ENCODE measurements at regions not wholly inside any gene's neighbourhood (a gene's known extent, or its start where the extent isn't known, plus 50 kb on each side); places are given as distances from the start of the nearest gene placed in this dataset.

GRCh38 chr9:106745457-106745856, 117.5 kb upstream of the ZNF462 start:
- TF ChIP-seq, protein P1, sequence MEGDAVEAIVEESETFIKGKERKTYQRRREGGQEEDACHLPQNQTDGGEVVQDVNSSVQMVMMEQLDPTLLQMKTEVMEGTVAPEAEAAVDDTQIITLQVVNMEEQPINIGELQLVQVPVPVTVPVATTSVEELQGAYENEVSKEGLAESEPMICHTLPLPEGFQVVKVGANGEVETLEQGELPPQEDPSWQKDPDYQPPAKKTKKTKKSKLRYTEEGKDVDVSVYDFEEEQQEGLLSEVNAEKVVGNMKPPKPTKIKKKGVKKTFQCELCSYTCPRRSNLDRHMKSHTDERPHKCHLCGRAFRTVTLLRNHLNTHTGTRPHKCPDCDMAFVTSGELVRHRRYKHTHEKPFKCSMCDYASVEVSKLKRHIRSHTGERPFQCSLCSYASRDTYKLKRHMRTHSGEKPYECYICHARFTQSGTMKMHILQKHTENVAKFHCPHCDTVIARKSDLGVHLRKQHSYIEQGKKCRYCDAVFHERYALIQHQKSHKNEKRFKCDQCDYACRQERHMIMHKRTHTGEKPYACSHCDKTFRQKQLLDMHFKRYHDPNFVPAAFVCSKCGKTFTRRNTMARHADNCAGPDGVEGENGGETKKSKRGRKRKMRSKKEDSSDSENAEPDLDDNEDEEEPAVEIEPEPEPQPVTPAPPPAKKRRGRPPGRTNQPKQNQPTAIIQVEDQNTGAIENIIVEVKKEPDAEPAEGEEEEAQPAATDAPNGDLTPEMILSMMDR (conservative IDR thresholded peaks at IDR 0.05; ENCODE audit: low read length), result no peak
- no peak for TF ChIP-seq EZH2phosphoT487 (IDR thresholded peaks at IDR 0.05; ENCODE audit: borderline replicate concordance, low read depth, low read length)
